CD4-positive, alpha-beta T cell treated with Interleukin-17A for 1 hour (primary cell): ENCODE measurements at regions not wholly inside any gene's neighbourhood (a gene's known extent, or its start where the extent isn't known, plus 50 kb on each side); places are given as distances from the start of the nearest gene placed in this dataset.

Source experiments
- DNase-seq: peaks from one replicate; pipeline ENCODE4 v3.0.0-alpha.2; 2020

DNA sequence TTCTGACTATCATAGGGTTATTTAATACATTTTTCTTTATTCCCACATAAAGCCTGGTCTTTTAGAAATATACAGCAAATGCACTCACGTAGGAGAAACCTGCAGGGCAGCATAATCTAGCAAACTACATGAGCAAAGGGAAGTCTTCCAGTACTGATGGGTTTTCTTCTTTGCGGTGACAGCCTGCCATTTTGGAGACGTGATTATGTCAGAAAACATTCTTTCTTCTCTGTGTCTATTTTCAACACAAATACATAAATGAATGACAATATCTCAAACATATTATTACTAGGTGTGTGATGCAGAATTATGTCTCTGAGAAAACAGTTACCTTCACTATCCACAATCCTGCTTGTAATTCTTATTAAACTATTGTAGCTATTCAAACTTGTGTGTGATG lies 425.0 kb downstream of the GPAM start:
- DNase-seq: no peak

DNA sequence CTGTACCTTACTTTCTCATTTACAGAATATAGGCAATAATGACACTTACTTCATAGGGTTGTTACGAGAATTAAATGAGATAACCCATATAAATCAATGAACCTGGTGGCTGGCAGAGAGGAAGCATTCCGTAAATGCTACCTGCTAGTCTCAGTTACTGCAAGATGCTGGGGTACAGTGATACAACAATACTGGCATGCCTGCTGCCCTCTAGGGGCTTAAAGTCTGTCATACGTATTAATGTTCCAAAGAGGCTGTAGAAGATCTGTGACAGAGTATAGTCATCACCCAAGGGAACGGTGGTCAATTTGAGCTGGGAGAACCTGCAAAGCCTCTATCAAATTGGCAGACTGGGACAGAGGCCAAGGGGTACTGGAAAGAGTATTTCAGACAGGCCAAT lies 421.5 kb downstream of the GPAM start:
- no peak for DNase-seq

DNA sequence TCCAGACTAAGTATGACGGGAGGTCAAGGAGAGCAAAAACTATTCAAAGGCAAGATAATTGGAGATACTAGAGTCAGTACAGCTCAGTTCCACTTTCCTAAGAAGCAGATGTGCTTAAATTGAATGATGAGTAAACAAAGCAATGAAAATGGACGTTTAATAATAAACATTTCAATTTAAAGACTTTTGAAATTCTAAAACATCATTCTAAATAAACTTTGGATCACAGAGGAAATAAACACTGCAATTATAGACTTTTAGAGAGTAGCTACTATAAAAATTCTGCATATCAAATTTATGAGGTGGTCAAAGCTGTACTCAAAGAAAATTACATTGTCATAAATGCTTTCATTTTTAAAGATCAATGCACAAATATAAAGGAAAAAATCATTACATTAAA lies 418.3 kb downstream of the GPAM start:
- no peak for DNase-seq

DNA sequence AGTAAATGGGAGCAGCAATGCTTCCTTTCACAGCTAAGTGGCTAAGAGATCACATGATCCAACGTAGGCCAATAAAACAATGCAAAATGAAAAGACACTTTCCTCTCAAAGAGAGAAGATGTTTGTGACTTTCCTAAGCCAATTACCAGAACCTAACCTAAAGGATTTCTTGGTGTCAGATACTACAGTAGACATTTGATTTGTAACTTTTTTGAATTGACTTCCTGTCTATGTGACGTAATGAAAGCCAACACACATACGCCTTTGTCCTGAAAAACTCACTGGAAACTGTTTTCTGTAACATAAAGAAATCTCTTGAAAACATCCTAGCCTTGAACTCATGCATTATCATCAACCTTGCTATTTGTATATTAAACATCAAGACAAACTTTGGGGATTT lies 417.1 kb downstream of the GPAM start:
- no peak for DNase-seq

DNA sequence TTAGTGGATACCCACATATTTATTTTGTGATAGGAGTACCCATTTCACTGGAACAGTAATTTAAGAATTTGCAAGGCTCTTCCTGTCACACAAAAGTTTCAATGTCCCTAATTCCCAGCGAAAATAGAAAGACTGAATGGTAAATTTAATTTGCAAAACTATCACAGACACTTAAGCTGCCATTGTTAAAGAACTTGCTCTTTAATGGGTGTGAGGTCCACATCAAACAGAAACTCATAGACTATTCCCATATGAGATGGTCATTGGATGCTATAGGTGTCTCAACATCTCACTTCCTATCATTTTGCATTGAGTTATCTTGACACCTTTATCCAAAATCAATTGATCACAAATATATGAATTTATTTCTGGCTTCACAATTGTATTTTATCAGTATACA lies 415.9 kb downstream of the GPAM start:
- DNase-seq: no peak

DNA sequence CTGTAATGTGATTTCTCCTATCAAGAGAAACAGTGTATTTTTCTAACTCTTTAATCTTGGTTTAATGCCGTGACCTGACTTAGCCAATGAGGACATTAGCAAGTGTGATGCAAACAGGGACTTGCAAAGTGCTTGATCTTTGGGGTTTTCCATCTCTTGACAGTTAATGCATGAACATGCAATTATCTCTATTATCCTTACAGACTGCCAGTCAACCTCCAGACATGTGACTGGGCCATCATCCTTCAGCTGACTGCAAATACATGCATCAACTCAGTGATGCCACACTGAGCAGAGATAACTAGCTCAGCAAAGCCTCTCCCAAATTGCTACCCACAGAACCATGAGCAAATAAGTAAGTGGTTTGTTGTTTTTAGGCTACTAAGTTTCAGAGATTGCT lies 409.6 kb downstream of the GPAM start:
- DNase-seq: no peak

DNA sequence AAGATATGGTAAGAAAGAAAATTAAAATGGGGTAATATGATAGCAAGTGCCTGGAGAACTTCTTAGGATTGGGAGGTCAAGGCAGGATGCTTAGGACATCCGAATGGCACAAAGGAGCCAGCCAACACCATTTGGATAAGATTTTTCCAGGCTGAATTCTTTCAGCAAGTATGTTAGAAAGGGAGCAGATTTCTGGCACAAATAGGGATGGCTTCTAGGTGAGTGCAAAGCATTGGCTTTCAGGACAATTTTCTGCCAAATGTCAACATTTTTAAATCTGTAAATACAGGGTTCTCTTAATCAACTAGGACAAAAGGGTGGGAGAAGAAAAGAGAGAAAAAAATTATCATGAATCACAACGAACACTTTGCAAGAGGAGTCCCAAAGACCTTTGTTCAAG lies 409.1 kb downstream of the GPAM start:
- no peak for DNase-seq

DNA sequence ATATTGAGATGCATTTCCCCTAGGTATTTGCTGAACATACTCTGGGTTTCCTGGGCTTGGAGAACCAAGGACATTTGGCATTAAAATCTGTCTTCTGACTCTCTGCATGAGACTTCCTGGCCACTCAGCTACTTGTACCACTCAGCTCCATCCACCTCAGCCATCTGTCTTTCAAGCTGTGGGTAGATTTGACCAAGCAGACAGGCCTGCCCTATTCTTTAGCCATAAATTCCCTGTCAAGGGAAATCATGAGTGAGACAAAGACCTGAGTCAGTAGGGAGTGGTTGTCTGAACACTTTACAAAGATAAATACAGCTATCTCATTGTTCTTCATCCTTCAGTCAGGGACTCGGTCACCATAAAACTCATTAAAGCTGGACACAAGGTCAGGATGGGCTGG lies 399.1 kb downstream of the GPAM start:
- DNase-seq: no peak

DNA sequence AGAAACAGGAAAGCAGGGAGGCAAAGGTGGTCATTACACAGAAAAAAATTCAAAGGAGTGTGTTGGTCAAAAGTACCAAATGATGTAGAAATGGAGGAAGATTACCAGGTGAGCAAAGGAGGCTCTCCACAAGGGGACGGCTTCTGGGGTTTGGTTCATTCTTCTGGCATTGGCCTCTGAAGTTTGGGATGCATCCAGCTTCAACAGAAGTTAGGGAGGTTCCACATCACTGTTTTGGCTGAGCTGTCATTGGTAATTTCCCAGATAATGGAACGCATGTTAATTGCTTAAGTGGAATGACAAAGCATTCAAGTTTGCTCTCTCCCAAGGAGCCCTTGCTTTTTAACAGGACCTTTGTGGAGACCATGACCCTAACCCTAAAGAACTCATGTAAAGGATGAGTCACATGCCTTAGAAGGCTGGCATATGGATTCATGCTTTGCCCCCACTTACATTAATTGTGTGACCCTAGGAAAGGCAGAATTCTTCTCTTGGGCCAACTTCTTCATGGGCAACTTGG lies 398.6 kb downstream of the GPAM start:
- DNase-seq: no peak

DNA sequence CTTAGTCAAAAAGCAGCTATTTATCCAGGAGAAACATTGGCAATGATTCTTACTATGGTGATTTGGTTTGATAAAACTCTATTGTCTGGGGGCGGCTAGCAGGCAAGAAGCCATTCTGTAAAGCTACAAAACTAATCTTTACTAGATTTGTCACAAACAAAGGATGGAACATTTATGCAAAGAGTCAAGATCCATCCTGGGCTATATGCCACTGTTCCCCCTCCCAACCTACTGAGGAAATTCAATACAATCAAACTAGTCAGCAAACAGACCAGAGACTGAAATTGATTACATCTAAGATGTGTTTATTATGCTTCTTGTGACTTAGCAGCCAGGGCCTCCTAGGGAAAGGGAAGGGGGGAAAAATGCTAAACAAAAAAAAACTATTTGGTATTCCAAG lies 397.6 kb downstream of the GPAM start:
- no peak for DNase-seq

DNA sequence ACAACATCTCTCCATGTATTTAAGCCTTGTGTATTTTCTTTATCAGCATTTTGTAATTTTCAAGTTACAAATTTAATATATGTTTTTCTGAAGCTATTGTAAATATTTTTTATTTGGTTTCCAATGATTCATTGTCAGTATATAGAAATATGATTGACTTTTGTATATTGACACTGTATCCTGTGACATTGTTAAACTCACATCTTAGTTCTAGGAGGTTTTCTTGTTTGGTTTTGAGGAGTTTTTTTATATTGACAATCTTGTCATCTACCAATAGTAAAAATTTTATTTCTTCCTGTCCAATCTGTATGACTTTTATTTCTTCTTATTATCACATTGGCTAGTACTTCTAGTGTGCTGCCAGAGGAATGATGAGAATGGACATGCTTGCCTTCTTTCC lies 393.7 kb downstream of the GPAM start:
- DNase-seq: no peak

DNA sequence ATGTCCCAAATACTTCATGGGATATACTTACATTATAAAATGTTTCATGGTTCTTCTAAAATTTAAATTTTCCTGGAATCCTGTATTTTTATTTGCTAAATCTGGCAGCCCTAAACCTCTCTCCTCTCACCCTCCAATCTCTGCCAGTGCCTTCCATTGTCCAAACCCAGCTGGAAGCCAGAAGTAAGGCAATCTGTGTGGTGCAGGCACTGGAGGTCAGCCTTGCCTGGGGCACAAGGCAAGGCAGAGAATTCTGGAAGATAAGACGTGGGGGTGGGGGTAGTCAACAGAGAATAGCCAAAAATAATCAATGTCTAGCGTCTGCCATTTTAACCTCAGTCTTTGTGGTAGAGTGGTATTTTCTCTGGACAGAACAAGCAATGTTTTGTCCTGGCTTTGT lies 381.7 kb downstream of the GPAM start:
- DNase-seq: no peak

DNA sequence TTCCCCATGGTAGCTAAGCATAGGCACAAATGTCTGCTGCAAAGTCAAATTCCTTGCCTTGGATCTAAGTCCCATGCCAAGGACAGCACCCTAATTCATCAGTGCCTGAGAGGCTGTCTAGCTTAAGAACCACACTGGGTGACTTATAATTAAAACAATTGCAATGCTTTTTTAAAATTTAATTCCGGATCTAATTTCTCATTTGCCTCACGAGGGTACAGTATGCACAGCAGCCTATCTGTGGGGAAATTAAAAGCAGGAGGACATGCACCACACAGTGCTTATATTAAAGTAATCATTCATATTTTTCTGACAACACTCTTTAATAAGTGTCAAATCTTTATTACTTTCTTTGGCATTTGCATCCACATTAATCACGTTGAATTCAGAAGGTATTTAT lies 378.8 kb downstream of the GPAM start:
- DNase-seq: no peak

DNA sequence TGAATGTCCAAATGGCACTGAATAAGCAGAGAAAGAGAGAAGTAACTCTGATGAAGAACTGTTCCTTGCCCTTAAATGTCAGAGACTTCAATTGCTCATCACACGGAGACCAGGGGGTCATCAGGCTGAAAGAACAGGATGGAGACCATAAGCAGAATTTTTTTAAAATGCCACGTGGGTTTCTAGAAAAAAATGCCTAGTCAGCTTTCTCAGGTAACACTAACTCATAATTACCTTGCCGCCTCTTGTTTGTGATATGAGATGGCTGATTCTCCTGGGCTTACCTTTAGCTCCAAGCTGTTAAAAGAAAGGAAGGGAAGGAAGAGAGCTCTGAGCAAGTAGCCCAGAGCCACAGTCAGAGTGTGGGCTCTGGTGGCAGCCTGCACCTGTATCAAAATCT lies 372.0 kb downstream of the GPAM start:
- DNase-seq: no peak

DNA sequence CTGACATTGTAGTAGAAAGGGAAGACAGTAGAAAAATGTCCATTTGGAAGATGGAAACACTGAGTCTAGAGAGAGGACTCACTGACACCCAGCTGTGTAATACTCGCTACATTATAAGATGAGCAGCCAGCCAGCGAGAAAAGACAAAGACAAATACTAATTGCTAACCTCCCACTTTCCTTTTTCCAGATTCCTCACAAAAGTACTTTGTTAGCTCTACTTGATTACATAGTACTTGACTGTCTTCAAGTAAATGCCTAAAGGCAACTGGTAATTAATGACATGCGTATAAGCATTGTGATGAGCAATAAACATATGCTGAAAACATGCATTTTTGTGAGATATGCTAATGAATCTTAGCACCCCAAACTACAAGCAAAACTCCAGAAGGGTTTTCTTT lies 363.1 kb downstream of the GPAM start:
- no peak for DNase-seq

DNA sequence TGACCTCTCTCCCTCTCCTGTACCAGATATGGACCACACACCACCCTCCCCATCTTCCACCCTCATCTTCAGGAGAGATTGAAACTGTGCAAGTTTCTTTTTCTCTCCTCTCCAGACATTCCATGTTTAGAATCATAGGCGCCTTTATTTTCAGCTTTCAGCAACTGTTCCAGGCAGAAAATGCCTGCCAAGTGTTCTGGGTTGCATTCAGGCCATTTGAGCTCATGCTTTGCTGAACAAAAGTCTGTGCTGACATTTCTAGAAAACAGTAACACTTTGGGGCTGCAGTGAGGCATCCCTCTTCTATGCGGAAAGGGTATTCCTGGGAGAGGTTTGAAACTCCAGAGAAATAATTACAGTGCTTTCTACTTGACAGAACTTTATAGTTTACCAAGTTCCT lies 361.7 kb downstream of the GPAM start:
- DNase-seq: no peak

DNA sequence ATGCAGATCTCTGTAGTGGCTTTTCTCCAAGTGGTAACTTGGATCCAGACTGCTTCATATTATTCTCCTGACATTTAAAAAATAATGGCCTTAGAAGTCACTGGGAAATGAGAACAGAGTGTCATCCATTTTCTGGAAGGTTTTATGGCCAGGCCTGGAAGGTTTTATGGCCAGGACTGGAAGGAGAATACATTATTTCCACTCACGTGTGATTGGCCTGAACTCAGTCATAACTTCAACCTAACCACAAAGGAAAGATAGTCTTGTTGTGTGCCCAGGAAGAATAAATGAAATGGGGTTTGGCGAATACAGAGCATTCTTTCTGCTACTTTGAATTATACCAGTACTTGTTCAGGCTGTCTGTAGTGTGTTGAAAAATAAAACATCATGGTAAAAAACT lies 360.9 kb downstream of the GPAM start:
- DNase-seq: no peak

DNA sequence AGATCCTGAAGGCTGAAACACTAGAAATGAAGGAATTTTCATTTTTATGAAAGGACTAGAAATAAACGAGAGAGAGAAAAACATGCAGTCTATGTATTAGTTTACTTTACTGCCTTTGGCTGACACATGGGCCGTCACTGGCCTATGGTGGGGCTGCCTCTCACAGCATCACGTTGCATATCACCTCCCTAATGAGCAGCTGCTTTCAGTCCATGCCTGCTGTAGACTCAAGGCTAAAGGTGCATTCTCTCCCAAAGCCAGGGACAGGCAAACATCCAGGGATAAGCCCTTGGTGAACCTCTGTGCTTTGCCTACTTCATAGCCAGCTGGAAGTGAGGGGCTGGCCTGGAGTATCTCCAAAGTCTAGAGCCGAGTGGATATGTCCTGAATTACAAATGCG lies 359.4 kb downstream of the GPAM start:
- no peak for DNase-seq

DNA sequence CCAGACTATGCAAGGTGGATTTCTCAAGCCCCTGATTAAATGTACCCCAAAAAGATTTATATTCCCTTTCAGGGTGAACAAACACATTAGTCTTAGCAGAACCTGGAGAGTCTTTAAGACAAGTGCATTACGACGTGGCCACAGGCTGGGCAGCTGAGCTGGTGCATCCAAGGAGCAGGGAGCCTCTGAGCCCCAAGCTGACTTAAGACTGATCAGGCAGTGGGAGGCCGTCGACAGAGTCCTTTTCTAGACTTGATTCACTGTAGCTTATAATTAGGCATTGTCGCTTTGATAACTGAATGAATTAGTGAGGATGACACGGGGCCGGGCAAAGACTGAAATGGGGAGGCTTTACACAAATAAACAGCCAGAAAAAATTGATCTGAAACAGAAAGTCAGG lies 353.2 kb downstream of the GPAM start:
- DNase-seq: no peak

DNA sequence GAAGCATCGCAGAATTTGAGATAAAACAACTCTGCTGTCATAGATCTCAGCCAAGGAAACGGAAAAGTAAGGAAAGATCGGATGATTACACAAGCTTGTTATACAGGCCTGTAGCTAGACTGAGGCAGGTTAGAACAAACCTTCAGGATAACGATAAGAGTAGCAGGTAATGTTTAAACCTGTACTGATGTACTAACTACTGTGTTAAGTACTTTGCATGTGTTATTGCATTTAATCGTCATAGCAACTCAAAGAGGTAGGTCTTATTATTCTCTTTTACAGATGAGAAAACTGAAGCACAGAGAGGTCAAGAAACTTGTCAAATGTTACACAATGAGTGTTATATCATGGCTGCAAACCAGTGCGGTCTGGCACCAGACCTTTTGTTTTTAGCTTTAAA lies 352.5 kb downstream of the GPAM start:
- no peak for DNase-seq

DNA sequence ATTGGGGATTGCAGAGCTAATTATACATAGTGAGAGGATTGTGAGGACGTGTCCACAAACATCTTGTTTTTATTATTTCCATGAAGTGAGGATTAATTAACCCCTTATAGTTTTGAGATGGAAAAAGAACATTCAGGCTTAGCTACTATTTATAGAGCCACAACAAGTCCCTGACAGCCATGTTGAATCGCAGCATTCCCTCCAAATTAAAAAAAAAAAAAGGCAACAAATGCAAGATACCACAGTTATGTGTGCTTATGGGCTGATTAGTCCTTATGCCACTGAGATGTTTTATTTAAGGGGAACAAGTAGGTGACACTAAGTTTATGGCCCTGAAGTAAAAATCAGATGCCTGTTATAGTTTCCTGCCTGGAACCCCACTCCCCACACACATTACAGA lies 350.3 kb downstream of the GPAM start:
- no peak for DNase-seq

DNA sequence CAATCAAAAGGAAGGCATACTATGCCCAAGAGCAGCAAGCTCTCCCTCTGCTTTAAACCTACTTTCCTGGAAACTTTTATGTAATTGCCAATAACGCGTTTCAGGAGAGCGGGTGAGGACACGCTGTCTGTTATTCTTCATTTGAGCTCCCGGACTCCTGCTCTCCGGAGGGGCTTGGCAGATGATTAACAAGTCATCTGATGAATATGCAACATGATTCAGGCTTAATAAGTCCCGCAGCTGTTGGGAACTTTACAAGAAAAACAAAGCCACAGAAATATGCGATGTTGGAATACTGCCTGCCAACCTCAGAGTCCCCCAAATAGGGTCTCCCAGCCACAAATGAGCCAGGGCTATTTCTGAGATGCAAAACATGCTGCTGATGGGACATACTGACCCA lies 348.0 kb downstream of the GPAM start:
- no peak for DNase-seq

DNA sequence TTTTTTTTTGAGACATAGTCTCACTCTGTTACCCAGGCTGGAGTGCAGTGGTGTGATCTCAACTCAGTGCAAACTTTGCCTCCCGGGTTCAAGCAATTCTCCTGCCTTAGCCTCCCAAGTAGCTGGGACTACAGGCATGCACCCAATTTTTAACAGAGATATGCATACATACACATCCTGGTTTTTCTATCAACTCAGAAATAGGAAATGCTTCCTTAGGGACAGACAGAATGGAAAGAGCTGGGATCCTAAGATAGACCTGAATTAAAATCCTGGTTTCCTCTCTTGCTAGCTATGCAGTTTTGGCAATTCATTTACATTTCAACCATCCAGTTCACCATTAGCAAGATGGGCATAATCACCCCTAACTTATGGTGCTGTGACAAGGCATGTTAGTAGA lies 347.5 kb downstream of the GPAM start:
- DNase-seq: no peak

DNA sequence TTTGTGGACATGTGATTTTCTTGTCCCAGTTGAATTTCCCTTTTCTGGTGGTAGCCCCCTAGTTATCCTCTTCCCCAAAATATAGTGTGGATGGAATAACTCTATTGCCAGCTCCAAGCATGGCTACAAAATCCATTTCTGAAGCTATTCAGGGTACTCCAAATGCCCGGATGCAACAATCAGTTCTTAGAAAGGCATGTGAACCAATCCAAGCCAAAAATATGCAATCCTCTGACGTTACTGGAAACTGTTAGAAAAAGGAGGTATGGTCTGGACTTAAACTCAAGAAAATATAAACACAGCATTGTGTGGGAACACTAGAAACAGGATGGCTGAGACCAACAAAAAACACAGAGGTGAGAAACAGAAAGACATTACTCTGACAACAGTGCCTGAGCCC lies 347.0 kb downstream of the GPAM start:
- DNase-seq: no peak

DNA sequence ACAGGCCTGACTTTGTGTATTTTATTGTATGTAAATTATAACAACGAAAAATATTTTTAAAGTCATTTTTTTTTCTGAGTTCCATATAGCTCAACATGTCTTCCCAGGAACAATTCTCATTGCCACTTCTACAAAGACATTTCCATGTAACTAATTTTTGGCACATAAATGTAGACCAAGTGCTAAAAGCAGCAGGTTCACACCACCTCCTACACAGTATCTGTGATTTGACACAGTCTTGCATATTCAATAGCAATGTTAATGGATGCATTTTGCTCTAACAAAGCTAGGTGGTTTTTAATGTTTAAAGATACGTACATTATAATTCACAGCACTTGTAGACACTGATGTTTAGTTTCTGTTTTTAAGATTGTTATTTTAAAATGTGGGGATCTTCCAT lies 346.5 kb downstream of the GPAM start:
- DNase-seq: no peak

DNA sequence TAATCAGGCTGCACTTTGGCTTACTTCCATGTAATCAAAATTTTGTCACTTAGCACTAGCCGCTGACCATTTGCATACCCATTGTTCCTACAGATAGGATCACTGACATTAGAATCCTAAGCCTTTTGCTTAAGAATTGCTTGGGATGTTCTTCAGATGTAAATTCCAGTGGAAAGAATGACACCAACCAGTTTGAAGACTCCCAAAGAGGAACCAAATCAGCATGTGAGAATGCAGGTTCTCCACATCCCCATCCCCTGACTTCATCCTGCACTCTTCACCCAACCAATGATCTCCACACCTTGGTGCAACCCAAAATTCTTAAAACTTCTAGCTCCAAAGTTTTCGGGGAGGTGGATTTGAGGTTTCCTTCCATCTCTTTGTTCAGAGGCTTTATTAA lies 345.6 kb downstream of the GPAM start:
- DNase-seq: no peak
